ENCODE measurements at regions not wholly inside any gene's neighbourhood (a gene's known extent, or its start where the extent isn't known, plus 50 kb on each side); places are given as distances from the start of the nearest gene placed in this dataset.
"Not testable (repeated sequence)": the region's sequence is repeated elsewhere in the genome, so short reads cannot be mapped to it uniquely, and the experiment has no call there.

DNA sequence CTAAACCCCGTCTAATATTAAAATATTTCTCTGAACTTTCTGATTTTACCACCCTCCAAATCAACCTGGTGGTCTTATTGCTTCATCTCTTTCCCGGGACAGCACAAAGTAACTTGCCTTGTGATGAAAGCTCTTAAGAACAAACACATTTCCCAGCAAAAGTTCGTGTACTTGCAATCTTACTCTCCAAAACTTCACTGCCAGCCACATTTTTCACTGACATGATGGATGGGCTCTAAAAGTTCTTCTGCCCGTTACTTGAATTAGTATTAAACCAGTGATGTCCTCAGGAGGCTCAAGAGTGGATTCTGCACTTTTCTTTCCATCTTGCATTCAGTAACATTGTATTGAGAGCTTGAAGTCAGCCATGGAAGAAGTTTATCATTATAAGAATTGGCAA lies 731.6 kb upstream of the GJE1 start:
- TF ChIP-seq, protein P1, sequence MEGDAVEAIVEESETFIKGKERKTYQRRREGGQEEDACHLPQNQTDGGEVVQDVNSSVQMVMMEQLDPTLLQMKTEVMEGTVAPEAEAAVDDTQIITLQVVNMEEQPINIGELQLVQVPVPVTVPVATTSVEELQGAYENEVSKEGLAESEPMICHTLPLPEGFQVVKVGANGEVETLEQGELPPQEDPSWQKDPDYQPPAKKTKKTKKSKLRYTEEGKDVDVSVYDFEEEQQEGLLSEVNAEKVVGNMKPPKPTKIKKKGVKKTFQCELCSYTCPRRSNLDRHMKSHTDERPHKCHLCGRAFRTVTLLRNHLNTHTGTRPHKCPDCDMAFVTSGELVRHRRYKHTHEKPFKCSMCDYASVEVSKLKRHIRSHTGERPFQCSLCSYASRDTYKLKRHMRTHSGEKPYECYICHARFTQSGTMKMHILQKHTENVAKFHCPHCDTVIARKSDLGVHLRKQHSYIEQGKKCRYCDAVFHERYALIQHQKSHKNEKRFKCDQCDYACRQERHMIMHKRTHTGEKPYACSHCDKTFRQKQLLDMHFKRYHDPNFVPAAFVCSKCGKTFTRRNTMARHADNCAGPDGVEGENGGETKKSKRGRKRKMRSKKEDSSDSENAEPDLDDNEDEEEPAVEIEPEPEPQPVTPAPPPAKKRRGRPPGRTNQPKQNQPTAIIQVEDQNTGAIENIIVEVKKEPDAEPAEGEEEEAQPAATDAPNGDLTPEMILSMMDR (IDR thresholded peaks at IDR 0.05; ENCODE audit: low read depth, low read length, missing control alignments), result no peak
- in situ Hi-C loops (cut with HindIII; ENCODE audit: low sequenced_read_pairs), result no loop called here
- no peak overlapping the region for H3K4me3 ChIP-seq (ENCODE audit: low read depth, low read length)
- DNase-seq (ENCODE audit: low read depth), result no peak

DNA sequence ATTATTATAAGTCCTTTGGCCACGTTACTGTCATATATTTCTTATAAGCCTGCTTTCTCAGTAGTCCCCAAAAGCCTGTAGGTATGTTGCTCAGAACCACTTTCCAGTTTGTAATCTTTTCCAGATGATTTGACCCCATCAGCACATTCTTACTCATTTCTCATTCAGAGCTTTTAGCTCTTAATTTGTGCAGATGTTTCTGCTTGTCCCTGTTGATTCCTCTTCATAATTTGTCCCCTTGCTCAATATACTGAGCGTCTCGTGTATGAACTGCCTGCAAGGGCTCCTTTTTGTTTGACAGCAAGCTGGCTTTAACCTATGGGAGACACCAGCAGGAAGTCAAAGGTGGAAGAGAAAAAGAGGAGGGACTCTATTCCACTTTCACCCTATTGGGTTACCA lies 733.8 kb upstream of the GJE1 start:
- in situ Hi-C loops (cut with HindIII; ENCODE audit: low sequenced_read_pairs), result no loop called here
- no peak overlapping the region for H3K4me3 ChIP-seq (ENCODE audit: low read depth, low read length)
- TF ChIP-seq, protein P1 (IDR thresholded peaks at IDR 0.05; ENCODE audit: low read depth, low read length, missing control alignments), result no peak
- no peak for DNase-seq (ENCODE audit: low read depth)

DNA sequence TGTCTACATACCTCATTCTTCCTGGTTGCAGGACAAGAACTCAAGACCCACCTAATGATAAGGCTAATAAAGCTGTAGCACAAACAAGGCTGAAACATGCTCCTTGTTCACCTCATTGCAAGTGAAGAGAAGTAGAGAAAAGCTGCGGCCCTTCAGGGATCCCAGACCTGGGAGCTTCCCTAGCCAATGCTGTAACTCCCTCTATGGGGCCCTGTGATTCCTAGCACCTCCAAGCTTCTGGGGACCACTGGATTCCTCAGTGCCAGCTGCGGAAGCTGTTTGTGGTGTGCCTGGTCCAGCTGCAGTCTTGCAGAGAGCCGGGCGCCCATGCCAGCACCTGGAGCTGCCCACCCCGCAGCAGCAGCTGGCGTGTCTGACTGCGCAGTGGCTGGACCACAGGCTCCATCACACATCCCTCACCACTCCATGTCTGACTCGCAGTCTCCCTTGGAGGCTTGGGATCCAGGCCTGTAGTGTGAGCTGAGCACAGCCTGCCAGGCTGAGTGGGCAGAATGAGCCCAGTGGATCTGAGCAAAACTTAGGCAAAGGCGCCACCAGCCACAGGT lies 737.2 kb upstream of the GJE1 start:
- no peak overlapping the region for H3K4me3 ChIP-seq (ENCODE audit: low read depth, low read length)
- DNase-seq (ENCODE audit: low read depth), result no peak
- in situ Hi-C loops (cut with HindIII; ENCODE audit: low sequenced_read_pairs), result no loop called here
- TF ChIP-seq, protein P1 (IDR thresholded peaks at IDR 0.05; ENCODE audit: low read depth, low read length, missing control alignments), result no peak

DNA sequence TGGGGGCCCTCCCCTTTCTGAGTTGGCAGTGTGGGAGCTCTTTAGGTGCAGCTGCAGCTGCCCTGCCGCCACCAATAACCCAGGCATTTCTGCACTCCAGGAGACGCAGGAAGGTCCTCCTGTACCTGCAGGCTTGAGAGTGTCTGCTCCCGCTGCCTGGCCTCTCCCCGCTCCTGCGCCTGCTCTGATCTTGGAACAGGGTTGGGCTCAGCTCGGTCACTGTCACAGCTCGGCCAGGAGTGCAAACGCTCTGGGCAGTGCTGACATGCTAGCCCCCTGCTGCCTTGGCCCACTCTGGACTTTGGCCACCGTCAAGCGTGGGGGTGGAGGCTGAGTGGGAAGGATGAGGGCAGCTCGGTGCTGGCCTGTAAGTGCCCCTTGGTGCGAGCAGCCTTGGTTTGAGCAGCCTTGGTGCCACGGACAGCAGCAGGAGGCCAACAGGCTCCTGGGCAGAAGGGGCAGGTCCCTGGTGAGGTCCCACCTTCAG lies 738.1 kb upstream of the GJE1 start:
- TF ChIP-seq, protein P1 (IDR thresholded peaks at IDR 0.05; ENCODE audit: low read depth, low read length, missing control alignments), result no peak
- DNase-seq (ENCODE audit: low read depth), result no peak
- in situ Hi-C loops (cut with HindIII; ENCODE audit: low sequenced_read_pairs), result no loop called here
- no peak overlapping the region for H3K4me3 ChIP-seq (ENCODE audit: low read depth, low read length)

DNA sequence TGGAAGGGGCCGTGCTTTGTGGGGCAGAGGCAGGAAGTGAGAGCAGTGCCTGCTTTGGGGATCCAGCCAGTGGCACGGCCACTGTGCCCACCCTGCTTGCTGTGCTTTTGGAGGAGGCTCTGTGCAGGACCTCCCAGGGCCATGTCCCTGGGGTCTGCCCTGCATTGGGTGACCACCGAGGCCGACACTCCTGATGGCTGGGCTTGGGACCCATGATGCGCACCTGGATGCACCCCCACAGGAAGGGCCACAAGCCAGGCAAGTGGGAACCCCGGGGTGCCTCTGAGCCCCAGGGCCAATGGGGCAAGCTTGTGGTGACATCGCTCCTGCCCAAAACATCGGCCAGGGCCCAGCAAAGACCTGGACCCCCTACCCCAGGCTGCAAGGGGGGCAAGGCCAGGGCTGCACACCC lies 738.6 kb upstream of the GJE1 start:
- in situ Hi-C loops (cut with HindIII; ENCODE audit: low sequenced_read_pairs), result no loop called here

DNA sequence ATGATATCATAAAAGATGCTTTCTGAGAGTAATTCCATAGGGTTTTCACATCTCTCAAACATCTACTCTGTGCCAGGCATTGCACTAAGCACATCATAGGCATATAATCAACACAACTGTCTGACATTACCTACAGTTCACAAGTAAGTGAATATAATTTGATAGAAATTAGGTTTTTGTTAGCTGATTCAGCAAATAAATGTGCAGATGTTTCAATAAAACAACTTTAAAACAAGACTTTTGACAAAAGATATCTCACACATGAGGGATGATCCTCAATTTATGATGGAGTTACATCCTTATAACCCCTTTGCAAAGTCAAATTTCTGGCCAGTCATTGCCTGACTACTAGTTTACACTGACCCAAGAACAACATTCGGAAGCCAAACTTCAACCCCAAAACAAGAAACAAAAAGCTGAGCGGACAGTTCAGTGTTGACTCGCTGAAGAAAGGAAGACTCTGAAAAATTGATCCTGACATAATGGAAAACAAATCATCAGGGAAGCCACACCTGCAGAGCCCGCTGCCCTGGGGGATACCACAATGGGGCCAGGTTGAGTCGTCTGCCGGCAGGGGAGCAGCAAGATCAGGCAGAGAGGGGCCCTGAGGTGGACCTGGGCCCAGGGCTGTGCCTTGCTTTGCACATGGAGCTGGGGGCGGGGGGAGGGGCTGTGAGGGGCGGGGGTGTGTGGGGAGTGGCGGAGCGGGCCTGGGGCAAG lies 739.2 kb upstream of the GJE1 start:
- TF ChIP-seq, protein P1 (IDR thresholded peaks at IDR 0.05; ENCODE audit: low read depth, low read length, missing control alignments), result no peak
- no peak for DNase-seq (ENCODE audit: low read depth)
- in situ Hi-C loops (cut with HindIII; ENCODE audit: low sequenced_read_pairs), result no loop called here
- no peak overlapping the region for H3K4me3 ChIP-seq (ENCODE audit: low read depth, low read length)

More for the DNA sequence above, 738.6 kb upstream of the GJE1 start:
- TF ChIP-seq, protein P1 (IDR thresholded peaks at IDR 0.05; ENCODE audit: low read depth, low read length, missing control alignments), result no peak
- DNase-seq (ENCODE audit: low read depth), result no peak
- no peak overlapping the region for H3K4me3 ChIP-seq (ENCODE audit: low read depth, low read length)

DNA sequence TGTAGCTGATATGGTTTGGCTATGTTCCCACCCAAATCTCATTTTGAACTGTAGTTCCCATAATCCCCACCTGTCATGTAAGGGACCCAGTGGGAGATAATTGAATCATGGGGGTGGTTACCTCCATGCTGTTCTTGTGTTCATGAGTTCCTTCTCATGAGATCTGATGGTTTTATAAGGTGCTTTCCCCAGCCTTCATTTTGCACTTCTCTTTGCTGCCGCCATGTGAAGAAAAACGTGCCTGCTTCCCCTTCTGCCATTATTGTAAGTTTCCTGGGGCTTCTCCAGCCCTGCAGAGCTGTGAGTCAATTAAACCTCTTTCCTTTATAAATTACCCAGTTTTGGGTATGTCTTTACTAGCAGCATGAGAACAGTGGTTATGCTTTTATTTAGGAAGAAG lies 741.6 kb upstream of the GJE1 start:
- in situ Hi-C loops (cut with HindIII; ENCODE audit: low sequenced_read_pairs); H3K4me3 ChIP-seq (ENCODE audit: low read depth, low read length); DNase-seq (ENCODE audit: low read depth): not testable (repeated sequence)
